ENCODE measurements at regions not wholly inside any gene's neighbourhood (a gene's known extent, or its start where the extent isn't known, plus 50 kb on each side); places are given as distances from the start of the nearest gene placed in this dataset.
"Not testable (repeated sequence)": the region's sequence is repeated elsewhere in the genome, so short reads cannot be mapped to it uniquely, and the experiment has no call there.

DNA sequence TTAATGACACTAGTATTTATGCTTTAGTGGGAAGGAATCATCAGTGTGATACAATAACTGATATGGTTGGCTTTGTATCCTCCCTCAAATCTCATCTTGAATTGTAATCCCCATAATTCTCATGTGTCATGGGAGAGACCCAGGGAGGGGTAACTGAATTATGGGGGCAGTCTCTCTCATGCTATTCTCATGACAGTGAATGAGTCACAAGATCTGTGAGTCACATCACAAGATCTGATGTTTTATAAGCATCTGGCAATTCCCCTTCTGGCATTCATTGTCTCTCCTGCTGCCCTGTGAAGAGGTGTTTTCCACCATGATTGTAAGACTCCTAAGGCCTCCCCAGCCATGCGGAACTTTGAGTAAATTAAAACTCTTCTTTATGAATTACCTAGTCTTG is 1760.3 kb downstream of the NCAM2 start:
- CTCF ChIA-PET, result no interaction called here
- H3K36me3 Mint-ChIP-seq, result no peaks in the 10 kb centered on the region
- H3K27ac Mint-ChIP-seq, result no peak overlapping the region
- H3K9me3 Mint-ChIP-seq, result no peaks in the 10 kb centered on the region
- no peaks in the 10 kb centered on the region for H3K27me3 Mint-ChIP-seq
- H3K4me3 Mint-ChIP-seq, result no peak overlapping the region
- no peaks in the 10 kb centered on the region for H3K4me1 Mint-ChIP-seq
- no peak for DNase-seq

DNA sequence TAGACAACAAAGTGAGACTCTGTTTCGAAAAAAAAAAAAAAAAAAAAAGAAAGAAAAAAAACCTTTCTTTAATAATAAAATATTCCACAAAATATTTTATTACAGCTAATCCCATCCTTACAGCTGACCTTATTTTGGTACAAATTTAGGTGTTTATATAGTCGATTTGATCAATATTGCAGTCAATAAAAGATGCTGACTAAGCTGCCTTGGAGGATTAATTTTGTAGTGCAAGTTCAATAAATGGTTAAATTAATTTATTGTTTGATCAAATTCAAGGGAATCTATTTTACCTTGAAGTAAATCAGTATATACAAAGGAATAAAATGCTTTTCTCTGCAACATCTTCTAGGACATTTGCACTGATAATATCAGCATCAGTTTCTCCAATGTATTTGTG is 1764.3 kb downstream of the NCAM2 start:
- H3K4me1 Mint-ChIP-seq, result no peaks in the 10 kb centered on the region
- no peaks in the 10 kb centered on the region for H3K36me3 Mint-ChIP-seq
- no peaks in the 10 kb centered on the region for H3K27me3 Mint-ChIP-seq
- CTCF ChIA-PET, result no interaction called here
- no peaks in the 10 kb centered on the region for H3K9me3 Mint-ChIP-seq
- no peak for DNase-seq
- H3K27ac Mint-ChIP-seq, result no peak overlapping the region
- no peak overlapping the region for H3K4me3 Mint-ChIP-seq

DNA sequence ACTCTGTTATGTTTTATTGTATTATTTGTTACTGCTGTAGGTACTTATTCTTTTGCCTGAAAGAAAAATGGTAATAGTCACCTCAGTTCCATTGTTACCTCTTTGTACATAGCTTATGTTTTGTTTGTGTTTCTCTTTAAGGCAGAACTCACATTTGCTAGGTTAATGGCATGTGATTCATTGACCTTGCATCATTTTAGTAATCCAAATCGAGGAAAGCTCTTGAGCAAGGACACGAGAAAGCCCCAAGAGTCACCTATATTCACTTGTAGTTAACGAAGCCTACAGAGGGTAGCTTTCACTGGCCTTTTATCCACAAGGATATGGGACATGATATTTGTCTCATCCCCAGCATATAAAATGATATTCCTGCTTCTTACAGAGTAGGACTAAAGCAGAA is 1765.2 kb downstream of the NCAM2 start:
- DNase-seq, result no peak
- Mint-ChIP-seq H3K4me3 (no peak overlapping the region), H3K36me3 (no peaks in the 10 kb centered on the region), H3K27me3 (no peaks in the 10 kb centered on the region), H3K4me1 (no peaks in the 10 kb centered on the region), H3K9me3 (no peaks in the 10 kb centered on the region), H3K27ac (no peak overlapping the region)
- CTCF ChIA-PET, result no interaction called here

DNA sequence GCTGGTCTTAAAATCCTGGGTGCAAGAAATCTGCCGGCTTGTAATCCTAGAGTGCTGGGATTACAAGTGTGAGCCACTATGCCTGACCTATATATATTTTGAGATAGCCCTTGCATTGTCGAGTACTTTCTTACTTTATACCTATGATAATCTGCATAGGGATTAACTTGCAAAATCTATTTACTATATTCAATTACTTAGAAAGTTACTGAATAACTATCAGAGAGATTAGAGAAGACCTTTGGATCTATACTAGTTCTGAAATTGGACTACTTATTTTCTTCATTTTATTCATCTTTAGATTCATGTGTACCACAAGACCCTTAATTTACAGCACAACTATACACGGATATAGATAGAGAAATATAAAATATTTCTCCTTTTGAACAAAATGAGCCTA is 1766.0 kb downstream of the NCAM2 start:
- no peaks in the 10 kb centered on the region for H3K9me3 Mint-ChIP-seq
- H3K4me3 Mint-ChIP-seq, result no peak overlapping the region
- no peak for DNase-seq
- H3K27me3 Mint-ChIP-seq, result no peaks in the 10 kb centered on the region
- CTCF ChIA-PET, result no interaction called here
- H3K4me1 Mint-ChIP-seq, result no peaks in the 10 kb centered on the region
- no peaks in the 10 kb centered on the region for H3K36me3 Mint-ChIP-seq
- no peak overlapping the region for H3K27ac Mint-ChIP-seq

DNA sequence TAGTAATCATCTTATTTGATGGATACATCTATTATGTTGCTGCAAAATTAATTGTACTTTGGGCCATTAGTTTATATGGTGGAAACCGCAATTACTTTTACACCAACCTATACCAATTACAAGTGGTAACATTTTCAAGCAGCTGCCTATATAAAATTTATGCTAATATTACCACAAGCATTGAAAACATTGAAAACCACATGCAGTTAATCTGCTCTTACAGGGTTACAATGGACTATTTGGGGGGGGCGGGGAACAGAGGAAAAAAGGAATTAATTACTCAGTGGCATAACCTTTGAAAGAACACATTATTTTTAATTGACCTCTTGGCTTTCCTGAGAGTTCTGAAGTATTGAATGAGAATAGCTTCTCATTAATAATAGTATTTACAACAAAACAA is 1793.2 kb downstream of the NCAM2 start:
- CTCF ChIA-PET, result interaction anchor here (0.6 to 1.4 kb wide), 4 partner anchors 14 to 1787 kb away, joined by 3 to 5 read pairs (median 4); no protein-coding TSS in a partner anchor
- Mint-ChIP-seq H3K27me3 (no peaks in the 10 kb centered on the region), H3K9me3 (no peaks in the 10 kb centered on the region), H3K4me1 (no peaks in the 10 kb centered on the region), H3K36me3 (no peaks in the 10 kb centered on the region), H3K4me3 (no peak overlapping the region), H3K27ac (no peak overlapping the region)
- no peak for DNase-seq

DNA sequence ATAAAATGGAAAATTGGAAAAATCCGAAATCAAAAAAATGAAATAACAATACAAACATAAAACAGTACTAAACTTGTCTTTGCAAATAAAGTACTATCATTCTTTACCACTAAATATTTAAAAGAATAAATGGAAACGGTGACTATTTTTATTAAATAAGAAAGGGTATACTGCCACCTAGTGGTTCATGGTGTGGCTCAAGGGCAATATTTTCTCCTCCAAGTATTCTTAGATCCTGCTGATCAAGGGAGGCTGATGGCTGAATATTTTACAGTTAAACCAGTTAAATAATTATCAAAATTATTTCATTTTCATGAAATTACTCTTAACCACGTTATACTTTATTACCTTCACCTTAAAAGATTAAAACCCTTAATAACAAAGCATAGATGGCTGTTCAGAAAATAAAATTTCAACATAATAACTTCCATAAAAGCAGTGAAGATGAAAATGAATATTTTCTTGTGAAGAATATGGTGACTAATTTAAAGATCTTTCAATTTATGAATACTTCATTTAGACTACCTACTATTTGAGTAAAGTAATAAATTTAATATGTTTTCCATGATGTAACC is 1793.9 kb downstream of the NCAM2 start:
- DNase-seq, result no peak
- CTCF ChIA-PET, result interaction anchor here (0.6 to 1.4 kb wide), 5 partner anchors 15 to 1788 kb away, joined by 3 to 5 read pairs (median 3); no protein-coding TSS in a partner anchor

DNA sequence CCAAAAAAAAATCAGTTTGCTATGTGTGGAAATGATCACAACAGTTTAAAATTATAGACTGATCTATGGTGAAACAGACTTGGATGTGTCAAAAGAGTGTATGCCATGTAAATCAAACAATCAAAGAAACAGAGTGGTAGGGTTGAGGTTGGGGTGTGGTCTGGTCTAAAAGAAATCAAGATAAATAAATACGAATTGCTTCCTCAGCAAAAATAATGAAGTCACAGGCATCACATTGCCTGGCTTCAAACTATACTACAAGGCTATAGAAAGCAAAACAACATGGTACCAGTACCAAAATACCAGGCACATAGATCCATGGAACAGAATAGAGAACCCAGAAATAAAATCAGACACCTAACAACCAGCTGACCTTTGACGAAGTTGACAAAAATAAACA is 1796.9 kb downstream of the NCAM2 start:
- Mint-ChIP-seq H3K27me3 (no peaks in the 10 kb centered on the region), H3K36me3 (no peaks in the 10 kb centered on the region), H3K9me3 (no peaks in the 10 kb centered on the region), H3K4me1 (no peaks in the 10 kb centered on the region), H3K4me3 (no peak overlapping the region), H3K27ac (no peak overlapping the region)
- no peak for DNase-seq
- CTCF ChIA-PET, result no interaction called here

More for the DNA sequence above, 1793.9 kb downstream of the NCAM2 start:
- Mint-ChIP-seq H3K36me3 (no peaks in the 10 kb centered on the region), H3K4me1 (no peaks in the 10 kb centered on the region), H3K27ac (no peak overlapping the region), H3K27me3 (no peaks in the 10 kb centered on the region), H3K9me3 (no peaks in the 10 kb centered on the region), H3K4me3 (no peak overlapping the region)

DNA sequence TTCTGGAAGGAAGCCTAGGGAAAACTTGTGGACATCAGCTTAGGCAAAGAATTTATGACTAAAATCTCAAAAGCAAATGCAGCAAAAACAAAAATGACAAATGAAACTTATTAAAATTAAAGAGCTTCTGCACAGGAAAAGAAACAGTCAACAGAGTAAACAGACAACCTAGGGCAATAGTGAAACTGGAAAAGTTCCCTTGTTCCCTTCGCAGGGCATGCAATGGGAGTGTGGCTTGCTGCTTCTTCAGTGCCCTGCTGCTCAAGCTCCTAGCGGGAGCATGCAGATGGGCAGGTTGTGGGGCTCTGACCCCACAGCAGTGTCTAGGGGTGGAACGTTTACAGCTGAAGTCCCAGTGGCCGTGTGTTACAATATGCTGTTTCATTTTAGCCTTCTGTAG is 1797.4 kb downstream of the NCAM2 start:
- Mint-ChIP-seq H3K9me3 (no peaks in the 10 kb centered on the region), H3K27me3 (no peaks in the 10 kb centered on the region), H3K36me3 (no peaks in the 10 kb centered on the region), H3K4me3 (no peak overlapping the region), H3K27ac (no peak overlapping the region), H3K4me1 (no peaks in the 10 kb centered on the region)
- CTCF ChIA-PET, result no interaction called here
- no peak for DNase-seq

DNA sequence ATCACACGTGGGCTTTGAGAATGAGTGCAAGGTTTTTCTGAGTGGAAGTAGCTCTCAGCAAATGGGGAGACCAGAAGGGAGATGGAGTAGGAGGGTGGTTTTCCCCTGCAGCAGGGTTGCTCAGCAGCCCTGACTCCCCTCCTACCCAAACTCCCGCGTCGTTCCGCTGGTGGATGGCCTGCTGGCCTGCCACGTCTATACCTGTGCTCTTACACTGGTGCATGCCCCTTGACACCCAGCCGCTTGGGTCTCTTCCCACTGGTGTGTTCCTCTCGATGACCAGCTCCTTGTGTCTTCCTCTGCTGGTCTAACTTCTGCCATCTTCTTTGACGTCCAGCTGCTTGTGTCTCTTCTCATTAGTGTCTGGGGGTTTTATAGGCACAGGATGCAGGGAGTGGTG is 1797.9 kb downstream of the NCAM2 start:
- CTCF ChIA-PET, result no interaction called here
- H3K9me3 Mint-ChIP-seq, result no peaks in the 10 kb centered on the region
- DNase-seq, result no peak
- H3K27ac Mint-ChIP-seq, result no peak overlapping the region
- H3K4me1 Mint-ChIP-seq, result no peaks in the 10 kb centered on the region
- H3K36me3 Mint-ChIP-seq, result no peaks in the 10 kb centered on the region
- H3K27me3 Mint-ChIP-seq, result no peaks in the 10 kb centered on the region
- H3K4me3 Mint-ChIP-seq, result no peak overlapping the region

DNA sequence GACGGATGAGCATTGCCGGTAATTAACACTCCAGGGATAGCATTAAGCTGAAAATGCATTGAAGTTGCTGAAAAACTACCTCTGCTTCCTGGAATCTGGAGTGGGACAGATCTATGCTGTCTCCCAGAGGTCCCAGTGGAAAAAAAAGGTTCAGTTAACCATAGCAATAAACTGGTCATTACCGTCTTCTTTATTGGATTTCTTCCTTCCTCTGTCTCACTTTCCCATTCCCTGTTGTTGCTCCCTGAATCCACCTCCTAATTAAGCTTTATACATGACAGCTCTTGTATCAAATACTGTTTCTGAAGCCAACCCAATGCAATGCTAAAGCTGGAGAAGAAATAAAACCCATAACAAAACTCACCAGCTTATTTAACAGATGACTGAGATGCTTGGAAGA is 1805.9 kb downstream of the NCAM2 start:
- Mint-ChIP-seq H3K36me3 (no peaks in the 10 kb centered on the region), H3K27me3 (no peaks in the 10 kb centered on the region), H3K4me3 (no peak overlapping the region), H3K4me1 (no peaks in the 10 kb centered on the region), H3K27ac (no peak overlapping the region), H3K9me3 (no peaks in the 10 kb centered on the region)
- no peak for DNase-seq
- CTCF ChIA-PET, result no interaction called here

DNA sequence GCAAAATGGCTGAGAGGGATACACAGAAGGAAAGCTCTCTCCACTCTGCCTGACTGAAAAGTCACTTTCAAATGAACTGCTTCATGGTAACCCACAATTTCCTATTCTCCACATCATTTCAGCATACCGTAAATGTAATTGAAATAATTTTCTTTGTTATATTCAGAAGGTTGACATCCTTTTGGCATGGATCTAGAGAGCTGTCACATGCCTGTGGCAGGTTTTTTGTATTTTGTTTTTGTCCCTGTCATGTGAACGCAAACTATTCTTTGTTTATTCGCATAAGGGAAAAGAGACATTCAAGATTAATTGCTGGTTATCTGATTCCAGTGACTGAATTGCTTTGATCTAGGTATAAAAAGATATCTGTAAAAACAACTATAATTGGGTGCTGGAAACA is 1808.1 kb downstream of the NCAM2 start:
- H3K4me1 Mint-ChIP-seq, result no peaks in the 10 kb centered on the region
- H3K27me3 Mint-ChIP-seq, result no peaks in the 10 kb centered on the region
- no peaks in the 10 kb centered on the region for H3K9me3 Mint-ChIP-seq
- DNase-seq, result no peak
- no peaks in the 10 kb centered on the region for H3K36me3 Mint-ChIP-seq
- H3K4me3 Mint-ChIP-seq, result no peak overlapping the region
- no peak overlapping the region for H3K27ac Mint-ChIP-seq
- CTCF ChIA-PET, result no interaction called here

DNA sequence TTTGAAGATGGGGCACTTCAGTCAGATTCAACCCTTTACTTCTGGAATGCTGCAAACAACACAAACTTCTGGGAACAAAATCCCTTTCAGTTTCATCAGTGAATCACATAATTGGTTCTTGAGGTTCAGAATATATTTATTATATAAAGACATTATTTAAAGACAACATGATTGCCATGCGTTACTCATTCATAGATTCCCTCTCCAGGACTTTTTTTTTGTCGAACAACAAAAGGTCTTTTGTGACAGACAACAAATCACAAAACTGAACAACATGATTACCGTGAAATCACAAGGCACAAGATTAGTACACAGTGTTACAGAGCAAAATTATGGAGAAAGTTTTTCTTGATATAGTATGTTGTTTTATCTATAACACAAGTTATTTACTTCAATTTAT is 1815.0 kb downstream of the NCAM2 start:
- no peak overlapping the region for H3K4me3 Mint-ChIP-seq
- peaks cover 2% of the 10 kb centered on the region for H3K9me3 Mint-ChIP-seq
- no peak overlapping the region for H3K27ac Mint-ChIP-seq
- CTCF ChIA-PET, result no interaction called here
- no peaks in the 10 kb centered on the region for H3K36me3 Mint-ChIP-seq
- no peak for DNase-seq
- H3K27me3 Mint-ChIP-seq, result no peaks in the 10 kb centered on the region
- no peaks in the 10 kb centered on the region for H3K4me1 Mint-ChIP-seq

DNA sequence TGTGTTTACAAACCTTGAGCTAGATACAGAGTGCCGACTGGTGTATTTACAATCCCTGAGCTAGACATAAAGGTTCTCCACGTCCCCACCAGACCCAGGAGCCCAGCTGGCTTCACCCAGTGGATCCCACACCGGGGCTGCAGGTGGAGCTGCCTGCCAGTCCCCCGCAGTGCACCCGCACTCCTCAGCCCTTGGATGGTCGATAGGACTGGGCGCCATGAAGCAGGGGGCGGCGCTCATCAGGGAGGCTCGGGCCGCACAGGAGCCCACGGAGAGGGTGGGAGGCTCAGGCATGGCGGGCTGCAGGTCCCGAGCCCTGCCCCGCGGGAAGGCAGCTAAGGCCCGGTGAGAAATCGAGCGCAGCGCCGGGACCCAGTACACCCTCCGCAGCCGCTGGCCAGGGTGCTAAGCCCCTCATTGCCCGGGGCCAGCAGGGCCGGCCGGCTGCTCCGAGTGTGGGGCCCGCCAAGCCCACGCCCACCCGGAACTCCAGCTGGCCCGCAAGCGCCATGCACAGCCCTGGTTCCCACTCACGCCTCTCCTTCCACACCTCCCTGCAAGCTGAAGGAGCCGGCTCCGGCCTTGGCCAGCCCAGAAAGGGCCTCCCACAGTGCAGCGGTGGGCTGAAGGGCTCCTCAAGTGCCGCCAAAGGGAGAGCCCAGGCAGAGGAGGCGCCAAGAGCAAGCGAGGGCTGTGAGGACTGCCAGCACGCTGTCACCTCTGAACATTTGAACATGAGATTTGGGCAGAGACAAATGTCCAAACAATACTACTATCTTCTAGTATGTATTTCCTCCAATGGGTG is 1820.7 kb downstream of the NCAM2 start:
- H3K36me3 Mint-ChIP-seq, DNase-seq, H3K27ac Mint-ChIP-seq, H3K27me3 Mint-ChIP-seq, H3K9me3 Mint-ChIP-seq, H3K4me1 Mint-ChIP-seq, H3K4me3 Mint-ChIP-seq, CTCF ChIA-PET: not testable (repeated sequence)

DNA sequence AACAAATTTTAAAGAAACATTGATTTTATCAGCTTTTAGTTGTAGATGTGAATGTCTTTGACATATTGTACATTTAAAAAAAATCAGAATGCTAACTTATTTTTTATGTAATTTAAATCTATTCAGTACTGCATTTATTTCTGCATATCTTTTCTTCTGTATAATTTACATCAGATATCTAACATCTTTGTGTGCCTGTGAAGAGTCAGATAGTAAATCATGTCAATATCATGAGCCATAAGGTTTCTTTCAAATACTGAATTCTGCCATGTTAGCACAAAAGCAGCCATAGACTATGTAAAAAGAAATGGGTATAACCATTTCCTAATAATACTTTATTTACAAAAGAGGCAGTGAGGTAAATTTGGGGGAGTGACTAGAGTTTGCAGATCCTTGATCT is 1829.2 kb downstream of the NCAM2 start:
- H3K27me3 Mint-ChIP-seq, result no peaks in the 10 kb centered on the region
- CTCF ChIA-PET, result no interaction called here
- H3K9me3 Mint-ChIP-seq, result peaks cover 11% of the 10 kb centered on the region
- no peaks in the 10 kb centered on the region for H3K4me1 Mint-ChIP-seq
- no peak overlapping the region for H3K27ac Mint-ChIP-seq
- no peak overlapping the region for H3K4me3 Mint-ChIP-seq
- H3K36me3 Mint-ChIP-seq, result no peaks in the 10 kb centered on the region
- no peak for DNase-seq

DNA sequence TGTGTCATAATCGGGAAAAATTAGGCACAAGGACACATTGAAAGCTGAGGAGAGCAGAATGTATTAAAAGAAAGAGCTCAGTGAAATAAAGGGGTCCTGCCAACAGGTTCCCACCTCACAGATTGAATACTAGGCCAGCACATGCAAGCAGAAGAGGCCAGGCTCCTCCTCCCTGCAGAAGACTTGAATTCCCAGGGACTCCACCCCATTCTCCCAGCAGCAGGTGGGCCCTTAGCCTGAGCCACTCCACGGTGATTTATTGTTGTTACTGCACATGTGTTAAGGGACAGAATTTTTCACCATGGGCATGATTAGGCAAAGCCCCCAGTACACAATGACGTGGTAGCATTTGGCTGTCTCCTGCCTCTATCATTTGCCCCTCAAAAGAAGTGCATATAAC is 1844.7 kb downstream of the NCAM2 start:
- Mint-ChIP-seq H3K9me3 (peaks cover 16% of the 10 kb centered on the region), H3K4me3 (no peak overlapping the region)

More for the DNA sequence above, 1844.7 kb downstream of the NCAM2 start:
- Mint-ChIP-seq H3K36me3 (no peaks in the 10 kb centered on the region), H3K4me1 (no peaks in the 10 kb centered on the region), H3K27ac (no peak overlapping the region), H3K27me3 (no peaks in the 10 kb centered on the region)
- CTCF ChIA-PET, result no interaction called here
- DNase-seq, result no peak

Data from activated naive CD4-positive, alpha-beta T cell treated with anti-CD3 and anti-CD28 coated beads, Interleukin-2, amount 10 ng/mL, durations not matched to agents 7 days and 5 days (primary cell).